H9 (cell line): ENCODE measurements at regions not wholly inside any gene's neighbourhood (a gene's known extent, or its start where the extent isn't known, plus 50 kb on each side); places are given as distances from the start of the nearest gene placed in this dataset.

Experiments used
- DNase-seq: peaks from one replicate; pipeline ENCODE4 v3.0.0-alpha.2; 2017
- H2AFZ ChIP-seq: one replicate; pipeline ENCODE4 v1.6.1; 2013; ENCODE audit warnings: mild to moderate bottlenecking, low read length, control low read depth, moderate library complexity
- H2AK5ac ChIP-seq: 2 replicates; pipeline ENCODE4 v1.6.1; 2013; ENCODE audit warnings: low read length, control low read depth, mixed read lengths; ENCODE audit not compliant: insufficient read length
- H2BK120ac ChIP-seq: one replicate; pipeline ENCODE4 v1.6.1; 2013; ENCODE audit warnings: low read depth, mild to moderate bottlenecking, low read length, control low read depth, inconsistent platforms; ENCODE audit not compliant: poor library complexity, severe bottlenecking
- H2BK12ac ChIP-seq: 2 replicates; pipeline ENCODE4 v1.6.1; 2013; ENCODE audit warnings: low read length, control low read depth, mixed read lengths, low read depth; ENCODE audit not compliant: insufficient read length
- H2BK15ac ChIP-seq: 2 replicates; pipeline ENCODE4 v1.6.1; 2013; ENCODE audit warnings: low read depth, low read length, control low read depth
- H2BK20ac ChIP-seq: one replicate; pipeline ENCODE4 v1.6.1; 2013; ENCODE audit warnings: low read depth, mild to moderate bottlenecking, low read length, control low read depth, inconsistent platforms; ENCODE audit not compliant: poor library complexity, severe bottlenecking
- H2BK5ac ChIP-seq: 2 replicates; pipeline ENCODE4 v1.6.1; 2013; ENCODE audit warnings: low read length, control low read depth, mixed read lengths; ENCODE audit not compliant: insufficient read length
- H3K14ac ChIP-seq: 2 replicates; pipeline ENCODE4 v1.6.1; 2013; ENCODE audit warnings: low read length, control low read depth; ENCODE audit not compliant: insufficient read depth
- H3K18ac ChIP-seq: 2 replicates; pipeline ENCODE4 v1.6.1; 2013; ENCODE audit warnings: low read depth, mild to moderate bottlenecking, mixed read lengths, low read length, control low read depth; ENCODE audit not compliant: insufficient read length
- H3K23ac ChIP-seq: 2 replicates; pipeline ENCODE4 v1.6.1; 2013; ENCODE audit warnings: low read length, control low read depth, mixed read lengths, low read depth; ENCODE audit not compliant: insufficient read length
- H3K23me2 ChIP-seq: 2 replicates; pipeline ENCODE4 v1.6.1; 2013; ENCODE audit warnings: low read depth, mild to moderate bottlenecking, mixed read lengths, low read length, control low read depth; ENCODE audit not compliant: insufficient read length, poor library complexity, severe bottlenecking
- H3K27ac ChIP-seq: 2 replicates; pipeline ENCODE4 v1.5.1; 2013; ENCODE audit warnings: low read length, control low read depth, mixed read lengths, low read depth; ENCODE audit not compliant: insufficient read length
- H3K27me3 ChIP-seq: 2 replicates; pipeline ENCODE4 v1.6.1; 2013; ENCODE audit warnings: low read length, control low read depth, inconsistent platforms; ENCODE audit not compliant: insufficient read depth
- H3K4ac ChIP-seq: 2 replicates; pipeline ENCODE4 v1.6.1; 2013; ENCODE audit warnings: low read depth, mild to moderate bottlenecking, control low read depth, inconsistent platforms, low read length, moderate library complexity
- H3K4me1 ChIP-seq: 2 replicates; pipeline ENCODE4 v1.6.1; 2013; ENCODE audit warnings: low read length, control low read depth, inconsistent platforms; ENCODE audit not compliant: insufficient read depth
- H3K4me2 ChIP-seq: 2 replicates; pipeline ENCODE4 v1.6.1; 2013; ENCODE audit warnings: low read length, control low read depth, mixed read lengths; ENCODE audit not compliant: insufficient read length, insufficient read depth
- H3K56ac ChIP-seq: 2 replicates; pipeline ENCODE4 v1.6.1; 2013; ENCODE audit warnings: low read depth, mild to moderate bottlenecking, mixed read lengths, low read length, control low read depth; ENCODE audit not compliant: insufficient read length
- H3K79me1 ChIP-seq: 2 replicates; pipeline ENCODE4 v1.6.1; 2013; ENCODE audit warnings: low read depth, mild to moderate bottlenecking, moderate library complexity, low read length, control low read depth, inconsistent platforms; ENCODE audit not compliant: insufficient read depth, poor library complexity, severe bottlenecking
- H3K79me2 ChIP-seq: 2 replicates; pipeline ENCODE4 v1.6.1; 2013; ENCODE audit warnings: low read length, control low read depth, inconsistent platforms; ENCODE audit not compliant: insufficient read depth
- H3K9ac ChIP-seq: 2 replicates; pipeline ENCODE4 v1.6.1; 2013; ENCODE audit warnings: low read length, control low read depth, mixed read lengths; ENCODE audit not compliant: insufficient read length; ENCODE audit errors: extremely low read depth
- H3K9me3 ChIP-seq: one replicate; pipeline ENCODE4 v1.6.1; 2013; ENCODE audit warnings: low read depth, low read length, inconsistent platforms; ENCODE audit not compliant: control insufficient read depth
- H3T11ph ChIP-seq: one replicate; pipeline ENCODE4 v1.6.1; 2013; ENCODE audit warnings: mild to moderate bottlenecking, low read length, control low read depth, inconsistent platforms
- H4K20me1 ChIP-seq: one replicate; pipeline ENCODE4 v1.6.1; 2013; ENCODE audit not compliant: control insufficient read depth, insufficient read length, insufficient read depth
- H4K5ac ChIP-seq: 2 replicates; pipeline ENCODE4 v1.6.1; 2013; ENCODE audit warnings: low read depth, mild to moderate bottlenecking, mixed read lengths, low read length, control low read depth; ENCODE audit not compliant: insufficient read length
- H4K8ac ChIP-seq: replicated peaks from 2 replicates; pipeline ENCODE4 v1.6.1; 2013; ENCODE audit warnings: low read length, control low read depth, mixed read lengths, low read depth; ENCODE audit not compliant: insufficient read length
- H4K91ac ChIP-seq: 2 replicates; pipeline ENCODE4 v1.6.1; 2013; ENCODE audit warnings: low read depth, mild to moderate bottlenecking, moderate library complexity, mixed read lengths, low read length, control low read depth; ENCODE audit not compliant: insufficient read length
- H3K27ac Mint-ChIP-seq, 3 experiments: 2 replicates in 2 of 3; 3 replicates in 1 of 3; pipeline ENCODE4 v1.8.0; 2020 to 2021; ENCODE audit warnings: mixed read lengths in 3 of 3, mild to moderate bottlenecking in 1 of 3, moderate library complexity in 1 of 3
- H3K27me3 Mint-ChIP-seq: 2 replicates; pipeline ENCODE4 v1.8.0; 2021; ENCODE audit warnings: low read depth, mild to moderate bottlenecking, moderate library complexity, mixed read lengths
- H3K36me3 Mint-ChIP-seq, 3 experiments: 2 replicates in 2 of 3; 3 replicates in 1 of 3; pipeline ENCODE4 v1.8.0; 2020 to 2021; ENCODE audit warnings: low read depth in 3 of 3, mixed read lengths in 3 of 3; ENCODE audit not compliant: insufficient read depth in 1 of 3
- H3K4me1 Mint-ChIP-seq, 2 experiments: 2 replicates each; pipeline ENCODE4 v1.8.0; 2020; ENCODE audit warnings: mixed read lengths in 2 of 2
- H3K4me3 Mint-ChIP-seq, 2 experiments: 2 replicates in 1 of 2; 3 replicates in 1 of 2; pipeline ENCODE4 v1.8.0; 2020 to 2021; ENCODE audit warnings: mild to moderate bottlenecking in 2 of 2, mixed read lengths in 2 of 2, moderate library complexity in 1 of 2
- H3K9me3 Mint-ChIP-seq, 2 experiments: 2 replicates in 1 of 2; 3 replicates in 1 of 2; pipeline ENCODE4 v1.8.0; 2020; ENCODE audit warnings: mild to moderate bottlenecking in 2 of 2, mixed read lengths in 2 of 2, moderate library complexity in 1 of 2
- CTCF ChIP-seq: fragments of 200-600 bp; sonication (generic); conservative IDR thresholded peaks from 3 replicates; pipeline ENCODE4 v1.8.0; 2021; ENCODE audit warnings: antibody characterized with exemption, mild to moderate bottlenecking
- WGBS: extraction: QIAGEN DNeasy Blood & Tissue Kit; methylation state at CpG from one replicate; pipeline ENCODE4 v1.1.7; 2013; ENCODE audit warnings: missing lambda C conversion rate, low lambda C conversion rate, mixed read lengths; ENCODE audit not compliant: insufficient read length; ENCODE audit errors: extremely low coverage; 5-methylcytosine and 5-hydroxymethylcytosine counted together

DNA sequence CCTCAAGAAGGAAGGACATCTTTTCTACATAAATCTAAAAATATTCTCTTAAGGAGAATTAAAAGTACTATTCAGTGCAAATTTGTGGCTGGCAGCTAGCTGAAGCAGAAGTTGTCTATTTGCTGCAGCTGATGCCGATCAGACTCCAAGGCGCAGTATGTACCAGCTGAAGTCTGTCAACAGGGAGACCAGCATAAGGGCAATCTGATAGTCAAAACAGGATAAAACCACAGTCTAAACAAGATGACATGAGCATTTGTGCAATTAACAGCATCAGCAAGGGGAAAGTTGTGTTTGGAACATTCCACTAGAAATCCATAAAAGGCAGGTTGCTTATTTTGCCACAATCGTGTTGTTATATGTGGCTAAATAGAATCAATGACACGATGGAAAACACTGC is 198.2 kb upstream of the ROBO2 start:
- Histone ChIP-seq H4K91ac (no peak overlapping the region), H4K20me1 (no peaks in the 10 kb centered on the region), H3K23ac (no peak overlapping the region), H3K4me1 (no peaks in the 10 kb centered on the region), H3K4me2 (no peak overlapping the region), H3K18ac (no peak overlapping the region), H2BK15ac (no peak overlapping the region), H3K27ac (no peak overlapping the region), H3K9me3 (no peaks in the 10 kb centered on the region), H3K79me1 (no peaks in the 10 kb centered on the region), H3K9ac (no peak overlapping the region), H3K56ac (no peak overlapping the region), H3K14ac (no peak overlapping the region), H3K23me2 (no peaks in the 10 kb centered on the region), H2BK5ac (no peak overlapping the region), H3K79me2 (no peaks in the 10 kb centered on the region), H2BK20ac (no peak overlapping the region), H2AFZ (no peak overlapping the region), H2AK5ac (no peak overlapping the region), H3K27me3 (no peaks in the 10 kb centered on the region), H3K4ac (no peak overlapping the region), H4K8ac (no peak overlapping the region), H2BK120ac (no peak overlapping the region), H3T11ph (no peak overlapping the region), H4K5ac (no peak overlapping the region), H2BK12ac (no peak overlapping the region)
- DNase-seq: no peak
- no peaks in the 10 kb centered on the region for H3K27me3 Mint-ChIP-seq
- no peak overlapping the region for H3K4me3 Mint-ChIP-seq
- H3K4me1 Mint-ChIP-seq: no peaks in the 10 kb centered on the region
- no CpG with 5 or more reads among the region's 4 CpGs for WGBS
- no peaks in the 10 kb centered on the region; a peak in 2 of 7 replicates for H3K36me3 Mint-ChIP-seq
- H3K9me3 Mint-ChIP-seq: no peaks in the 10 kb centered on the region
- TF ChIP-seq CTCF: no peak
- H3K27ac Mint-ChIP-seq: no peak overlapping the region
